ENCODE measurements at regions not wholly inside any gene's neighbourhood (a gene's known extent, or its start where the extent isn't known, plus 50 kb on each side); places are given as distances from the start of the nearest gene placed in this dataset.
"Not testable (repeated sequence)": the region's sequence is repeated elsewhere in the genome, so short reads cannot be mapped to it uniquely, and the experiment has no call there.

- DNase-seq (ENCODE audit: low read depth): no peak
Observed at GRCh38 chr2:4139316-4139715, 435.9 kb downstream of the DCDC2C start.

GRCh38 chr2:4139731-4140130 is 436.4 kb downstream of the DCDC2C start:
- DNase-seq (ENCODE audit: low read depth): no peak

DNA sequence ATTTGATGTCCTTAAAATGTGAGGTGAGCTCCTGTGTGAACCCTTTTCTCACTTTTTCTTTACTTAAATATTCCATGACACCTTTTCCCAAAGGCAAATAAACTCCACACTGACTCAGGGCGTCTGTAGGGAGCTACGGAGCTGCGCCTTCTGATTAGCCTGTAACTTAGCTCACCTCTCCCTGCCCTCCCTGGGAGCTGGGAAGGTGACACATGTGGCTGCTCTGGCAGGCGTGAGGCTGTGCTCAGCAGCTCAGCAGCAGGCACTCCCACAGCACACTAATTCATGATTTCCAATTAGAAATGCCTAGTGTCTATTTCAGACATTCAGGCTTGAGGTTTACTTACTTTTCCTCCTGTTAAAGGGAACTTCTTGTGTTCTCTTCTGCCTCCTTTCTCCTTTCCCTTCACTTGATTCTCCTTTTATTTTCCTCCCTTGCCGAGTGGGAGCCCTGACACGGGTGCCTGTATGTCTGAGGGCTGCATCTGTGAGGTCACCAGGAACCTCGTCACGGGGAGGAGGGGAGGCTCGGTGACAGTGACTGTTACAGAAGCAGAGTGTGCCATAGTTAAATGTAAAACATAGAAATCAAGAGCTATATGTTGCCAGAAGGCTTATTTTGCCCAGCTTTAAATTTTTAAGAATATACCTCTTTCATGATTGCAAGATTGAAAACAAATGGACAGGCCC is 437.1 kb downstream of the DCDC2C start:
- DNase-seq (ENCODE audit: low read depth): no peak

DNA sequence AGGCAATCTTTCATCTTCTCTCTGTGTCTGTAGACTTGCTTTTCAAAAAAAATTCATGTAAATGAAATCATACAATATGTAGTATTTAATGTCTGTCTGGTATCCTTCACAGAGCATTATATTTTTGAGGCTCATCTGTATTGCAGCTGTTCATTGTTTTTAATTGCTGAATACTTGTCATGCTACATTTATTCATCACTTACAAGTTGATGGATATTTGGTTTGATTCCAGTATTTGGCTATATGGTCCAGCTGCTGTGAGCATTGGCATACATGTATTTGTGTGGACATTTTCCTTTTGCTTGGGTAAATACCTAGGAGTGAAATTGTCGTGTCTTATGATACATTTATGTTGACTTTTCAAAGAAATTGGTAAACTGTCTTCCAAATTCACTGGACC is 441.4 kb downstream of the DCDC2C start:
- no peak for DNase-seq (ENCODE audit: low read depth)

DNA sequence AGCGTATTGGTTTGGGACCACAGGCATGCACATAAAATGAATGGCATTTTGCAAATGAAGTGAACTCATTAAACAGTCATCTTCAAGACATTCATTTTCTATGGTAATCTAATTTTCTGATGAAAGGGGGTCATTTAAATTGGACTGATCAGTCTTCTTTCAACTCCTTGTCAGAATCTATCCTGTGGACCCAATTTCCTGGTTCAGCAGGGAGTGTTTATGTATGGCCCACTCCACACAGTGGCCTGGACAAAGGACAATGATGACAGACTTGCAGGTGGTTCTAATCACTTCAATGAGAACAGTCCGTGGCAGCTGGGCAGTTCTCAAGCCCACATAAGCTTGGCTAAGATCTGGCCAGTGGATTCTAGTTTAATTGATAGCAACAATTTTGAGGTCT is 448.1 kb downstream of the DCDC2C start:
- DNase-seq (ENCODE audit: low read depth): no peak

- DNase-seq (ENCODE audit: low read depth): no peak
Observed at GRCh38 chr2:4152051-4152450, 448.7 kb downstream of the DCDC2C start.

DNA sequence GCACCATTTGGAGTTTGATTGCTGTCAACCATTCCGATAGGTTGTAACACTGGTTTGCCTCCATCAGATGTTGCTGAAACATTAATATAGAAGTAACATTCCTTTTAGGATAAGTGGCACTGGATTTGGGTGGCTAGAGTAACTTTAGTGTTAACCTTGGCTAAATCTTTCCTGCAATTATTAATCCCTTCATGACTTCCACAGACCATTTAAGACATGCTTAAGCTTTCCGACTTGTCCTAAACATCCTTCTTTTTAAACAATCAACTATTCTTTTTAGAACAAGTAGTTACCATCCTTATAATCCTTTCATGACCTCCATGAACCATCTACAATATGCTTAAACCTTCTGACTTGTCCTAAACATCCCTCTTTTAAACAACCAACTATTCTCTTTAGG is 465.5 kb downstream of the DCDC2C start:
- no peak for DNase-seq (ENCODE audit: low read depth)

DNA sequence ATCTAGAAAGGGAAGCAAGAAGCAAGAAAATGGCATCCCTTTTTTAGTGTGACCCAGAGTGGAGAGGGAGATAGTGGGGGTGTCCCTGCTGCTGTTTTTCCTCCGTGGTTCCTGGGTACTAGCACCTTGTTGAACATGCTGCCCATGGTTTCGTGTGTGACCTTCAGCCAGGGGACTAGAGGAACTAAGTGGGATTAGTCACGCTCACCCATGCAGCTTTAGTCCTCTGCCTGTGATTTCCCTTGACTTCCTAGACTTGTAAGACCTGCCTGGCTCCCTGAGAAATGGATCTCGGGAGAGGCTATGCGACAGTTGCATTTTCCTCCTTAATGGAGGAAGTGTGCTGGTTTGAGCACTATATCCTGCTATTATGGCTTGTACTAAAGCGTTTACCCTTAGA is 471.4 kb downstream of the DCDC2C start:
- no peak for DNase-seq (ENCODE audit: low read depth)

DNA sequence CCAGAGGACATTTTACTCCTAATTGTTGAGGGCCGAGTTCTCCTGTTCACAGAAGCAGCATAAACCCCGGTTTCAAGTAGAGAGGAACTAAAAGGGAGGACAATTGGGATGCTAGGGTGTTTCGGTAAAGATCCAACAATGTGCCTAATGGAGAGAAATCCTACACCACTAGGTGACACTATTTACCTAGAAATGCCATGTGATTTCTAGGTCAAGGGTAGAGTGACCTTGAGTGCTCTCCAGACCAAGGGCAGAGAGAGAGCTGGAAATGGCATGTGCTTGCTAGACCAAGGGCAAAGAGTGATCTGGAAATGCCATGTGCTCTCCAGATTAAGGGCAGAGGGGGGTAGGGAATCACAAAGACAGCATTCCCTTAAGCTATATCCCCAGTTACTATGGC is 472.0 kb downstream of the DCDC2C start:
- no peak for DNase-seq (ENCODE audit: low read depth)

GRCh38 chr2:4180631-4181030 is 477.3 kb downstream of the DCDC2C start:
- no peak for DNase-seq (ENCODE audit: low read depth)

DNA sequence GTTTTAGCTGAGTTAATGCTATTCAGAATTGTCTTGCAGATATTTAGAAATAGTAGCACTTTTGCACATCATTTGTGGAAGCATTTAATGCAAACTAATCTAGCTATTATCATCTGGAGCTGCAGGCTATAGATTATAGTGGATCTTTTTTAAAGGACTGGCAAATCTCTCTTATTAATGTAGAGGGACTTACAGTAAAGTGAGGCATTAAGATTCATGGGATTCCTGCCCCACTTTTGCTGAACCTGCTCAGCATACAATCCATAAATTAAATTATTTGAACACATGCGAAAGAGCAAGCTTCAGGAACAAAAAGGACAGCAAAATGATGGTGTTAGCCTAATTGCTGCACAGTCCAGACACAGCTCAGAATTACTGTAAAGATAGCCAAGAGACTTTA is 477.7 kb downstream of the DCDC2C start:
- no peak for DNase-seq (ENCODE audit: low read depth)

DNA sequence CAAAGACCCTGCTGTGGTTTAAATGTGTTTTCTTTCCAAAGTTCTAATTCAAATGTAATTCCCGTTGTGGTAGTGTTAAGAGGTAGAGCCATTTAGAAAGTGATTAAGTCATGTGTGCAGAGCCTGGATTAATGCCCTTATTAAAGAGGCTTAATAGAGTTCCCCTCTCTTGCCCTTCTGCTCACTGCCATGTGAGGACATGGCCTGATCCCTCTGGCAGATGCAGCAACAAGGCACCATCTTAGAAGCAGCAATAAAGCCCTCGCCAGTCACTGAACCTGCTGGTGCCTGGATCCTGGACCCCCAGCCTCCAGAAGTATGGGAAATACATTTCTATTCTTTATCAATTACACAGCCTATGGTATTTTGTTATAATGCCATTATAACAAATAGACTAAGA is 485.2 kb downstream of the DCDC2C start:
- DNase-seq (ENCODE audit: low read depth): no peak

- DNase-seq (ENCODE audit: low read depth): no peak
Observed at GRCh38 chr2:4190548-4190947, 487.2 kb downstream of the DCDC2C start.

- no peak for DNase-seq (ENCODE audit: low read depth)
Observed at GRCh38 chr2:4192119-4192518, 488.7 kb downstream of the DCDC2C start.

- DNase-seq (ENCODE audit: low read depth): no peak
Observed at GRCh38 chr2:4214444-4215205, 511.2 kb downstream of the DCDC2C start.

DNA sequence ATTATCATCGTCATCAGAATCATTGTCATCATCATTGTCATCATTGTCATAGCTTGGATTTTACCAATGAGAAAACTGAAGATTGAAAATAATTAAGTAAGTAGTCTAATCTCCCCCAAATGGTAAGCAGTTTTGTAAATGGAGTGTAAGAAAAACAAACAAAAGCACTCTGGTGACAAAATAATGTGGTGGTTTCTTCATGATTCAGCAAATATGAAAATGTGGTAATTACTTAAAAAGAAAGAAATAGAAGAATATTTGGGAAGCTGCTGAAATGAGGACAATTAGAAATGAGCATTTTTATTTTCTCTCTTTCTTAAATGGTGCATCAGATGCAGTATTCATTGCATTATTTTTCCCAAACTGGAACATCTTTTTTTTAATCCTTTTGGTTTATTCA is 514.4 kb downstream of the DCDC2C start:
- no peak for DNase-seq (ENCODE audit: low read depth)

- DNase-seq (ENCODE audit: low read depth): no peak
Observed at GRCh38 chr2:4219101-4219500, 515.7 kb downstream of the DCDC2C start.

DNA sequence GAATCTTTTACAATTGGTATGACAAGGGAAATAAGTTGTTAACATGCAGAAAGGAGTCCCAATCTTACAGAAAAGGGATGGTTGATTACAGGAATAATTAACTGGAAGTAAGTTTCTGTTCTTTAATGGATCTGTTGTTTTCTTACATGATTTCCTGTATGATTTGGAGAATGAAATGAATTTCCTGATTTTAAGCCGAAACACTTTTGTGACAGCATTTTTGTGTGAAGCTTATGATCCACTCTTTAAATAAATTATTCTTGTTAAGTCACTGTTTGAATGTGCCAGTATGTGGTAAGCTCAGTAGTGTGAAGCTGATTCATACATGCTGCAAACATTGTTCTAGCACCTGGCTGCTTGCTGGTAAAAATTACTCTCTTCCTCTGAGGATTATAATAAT is 516.2 kb downstream of the DCDC2C start:
- DNase-seq (ENCODE audit: low read depth): no peak

- DNase-seq (ENCODE audit: low read depth): no peak
Observed at GRCh38 chr2:4221434-4221833, 518.1 kb downstream of the DCDC2C start.

GRCh38 chr2:4221845-4222244 is 518.5 kb downstream of the DCDC2C start:
- no peak for DNase-seq (ENCODE audit: low read depth)

DNA sequence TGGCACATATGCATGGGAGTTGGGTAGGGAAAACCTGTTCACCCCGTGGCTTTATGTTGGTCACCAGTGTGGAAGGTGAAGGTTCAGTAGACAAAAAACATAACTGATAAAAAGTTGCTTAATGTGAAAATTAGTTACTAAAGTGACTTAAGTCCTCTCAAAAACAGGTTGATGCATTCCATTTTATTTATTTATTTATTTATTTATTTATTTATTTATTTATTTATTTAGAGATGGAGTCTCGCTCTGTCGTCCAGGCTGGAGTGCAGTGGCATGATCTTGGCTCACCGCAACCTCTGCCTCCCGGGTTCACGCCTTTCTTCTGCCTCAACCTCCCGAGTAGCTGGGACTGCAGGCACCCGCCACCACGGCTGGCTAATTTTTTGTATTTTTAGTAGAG is 541.0 kb downstream of the DCDC2C start:
- not testable (repeated sequence) for DNase-seq (ENCODE audit: low read depth)

DNA sequence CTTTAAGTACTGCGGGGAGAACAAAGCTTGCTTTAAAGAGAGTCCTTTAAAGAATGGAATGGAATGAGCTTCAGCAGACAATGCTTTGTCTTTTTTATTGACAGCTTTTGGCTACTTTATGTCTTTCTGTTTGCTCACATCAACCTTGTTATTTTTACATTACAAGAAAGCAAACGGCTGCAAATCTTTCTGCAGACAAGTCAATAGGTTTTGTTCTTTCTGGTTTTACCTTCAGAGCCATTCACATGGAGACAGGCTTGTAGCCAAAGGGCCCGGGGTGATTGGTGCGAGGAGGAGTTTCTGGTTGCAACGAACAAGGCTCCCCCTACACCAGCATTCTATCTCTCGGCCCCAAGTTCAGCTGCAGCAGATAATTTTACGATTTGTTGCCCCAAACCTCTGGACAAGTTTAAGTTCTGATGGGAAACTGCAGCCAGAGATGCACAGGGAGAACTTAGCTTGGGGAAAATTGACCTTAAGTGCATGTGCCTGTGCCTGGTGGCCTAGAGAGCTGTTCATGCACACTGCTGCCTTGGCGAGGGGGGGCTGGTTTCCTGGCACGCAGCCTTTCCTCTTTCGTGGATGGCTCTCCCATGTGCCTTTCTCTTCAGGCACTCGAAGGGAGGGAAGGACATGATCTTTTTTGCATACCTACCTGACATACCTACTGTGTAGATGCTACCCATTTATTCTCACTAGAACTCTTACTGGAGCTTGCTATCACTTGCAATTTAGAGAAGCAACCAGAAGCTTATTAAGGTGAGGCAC is 543.2 kb downstream of the DCDC2C start:
- DNase-seq (ENCODE audit: low read depth): no peak

GRCh38 chr2:4247791-4248190 is 544.4 kb downstream of the DCDC2C start:
- DNase-seq (ENCODE audit: low read depth): no peak
